ENCODE measurements at regions not wholly inside any gene's neighbourhood (a gene's known extent, or its start where the extent isn't known, plus 50 kb on each side); places are given as distances from the start of the nearest gene placed in this dataset.
"Not testable (repeated sequence)": the region's sequence is repeated elsewhere in the genome, so short reads cannot be mapped to it uniquely, and the experiment has no call there.

DNA sequence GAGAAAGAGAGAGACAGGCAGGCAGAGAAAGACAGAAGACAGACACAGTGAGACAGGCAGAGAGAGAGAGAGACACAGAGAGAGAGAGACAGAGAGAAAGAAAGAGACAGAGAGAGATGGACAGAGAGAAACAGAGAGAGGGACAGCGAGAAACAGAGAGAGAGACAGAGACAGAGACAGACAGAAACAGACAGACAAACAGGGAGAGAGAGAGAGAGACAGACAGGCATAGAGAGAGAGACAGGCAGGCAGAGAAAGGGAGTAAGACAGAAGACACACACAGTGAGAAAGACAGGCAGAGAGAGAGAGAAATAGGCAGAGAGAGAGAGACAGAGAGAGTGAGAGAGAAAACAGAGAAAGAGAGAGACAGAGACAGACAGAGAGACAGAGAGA is 105.3 kb upstream of the ANKRD30BL start:
- no peak overlapping the region for H2AFZ ChIP-seq (ENCODE audit: low read depth, low read length)
- peaks cover 10% of the 10 kb centered on the region for H3K4me1 ChIP-seq (ENCODE audit: insufficient read depth, low read length)
- no peaks in the 10 kb centered on the region for H3K9me3 ChIP-seq (ENCODE audit: low read length)
- no peaks in the 10 kb centered on the region for H3K36me3 ChIP-seq (ENCODE audit: insufficient read depth, low read length)
- no peaks in the 10 kb centered on the region for H3K27me3 ChIP-seq (ENCODE audit: insufficient read depth, low read length)
- H3K4me3 ChIP-seq (ENCODE audit: low read length) = no peak overlapping the region

GRCh38 chr2:132267498-132268283 is 105.9 kb upstream of the ANKRD30BL start:
- H3K4me3 ChIP-seq (ENCODE audit: low read length) = peak overlapping the region; percentile 22
- H3K36me3 ChIP-seq (ENCODE audit: insufficient read depth, low read length); H3K27me3 ChIP-seq (ENCODE audit: insufficient read depth, low read length); H3K9me3 ChIP-seq (ENCODE audit: low read length); H3K4me1 ChIP-seq (ENCODE audit: insufficient read depth, low read length): not testable (repeated sequence)
- peak overlapping the region; percentile 80 for H2AFZ ChIP-seq (ENCODE audit: low read depth, low read length)

GRCh38 chr2:132268284-132268976 is 106.7 kb upstream of the ANKRD30BL start:
- H3K4me1 ChIP-seq (ENCODE audit: insufficient read depth, low read length); H3K27me3 ChIP-seq (ENCODE audit: insufficient read depth, low read length); H3K9me3 ChIP-seq (ENCODE audit: low read length); H3K36me3 ChIP-seq (ENCODE audit: insufficient read depth, low read length): not testable (repeated sequence)
- Histone ChIP-seq H2AFZ (ENCODE audit: low read depth, low read length) (peak overlapping the region; percentile 80), H3K4me3 (ENCODE audit: low read length) (peak overlapping the region; percentile 31)

DNA sequence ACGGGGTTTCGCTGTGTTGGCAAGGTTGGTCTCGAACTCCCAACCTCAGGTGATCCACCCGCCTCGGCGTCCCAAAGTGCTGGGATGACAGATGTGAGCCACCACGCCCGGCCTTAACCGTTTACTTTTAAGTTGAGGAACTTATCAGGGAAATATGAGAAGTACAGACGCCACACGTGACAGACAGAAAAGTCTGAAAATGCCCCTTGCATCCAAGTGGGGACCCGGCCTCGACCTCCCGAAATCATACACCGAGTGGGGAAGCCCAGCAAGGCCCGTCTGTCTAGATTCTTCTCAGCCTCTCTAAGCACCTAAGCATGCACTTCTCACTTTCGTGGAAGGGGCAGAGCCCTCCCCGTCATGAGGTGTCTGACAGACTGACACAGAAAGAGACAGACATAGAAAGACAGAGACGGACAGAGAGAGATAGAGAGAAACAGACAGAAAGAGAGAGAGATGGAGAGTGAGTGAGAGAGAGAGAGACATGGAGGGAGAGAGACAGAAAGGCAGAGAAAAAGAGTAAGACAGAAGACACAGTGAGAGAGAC is 107.3 kb upstream of the ANKRD30BL start:
- no peak overlapping the region for H2AFZ ChIP-seq (ENCODE audit: low read depth, low read length)
- H3K4me1 ChIP-seq (ENCODE audit: insufficient read depth, low read length) = peaks cover 10% of the 10 kb centered on the region
- no peak overlapping the region for H3K4me3 ChIP-seq (ENCODE audit: low read length)
- H3K27me3 ChIP-seq (ENCODE audit: insufficient read depth, low read length) = no peaks in the 10 kb centered on the region
- no peaks in the 10 kb centered on the region for H3K36me3 ChIP-seq (ENCODE audit: insufficient read depth, low read length)
- no peaks in the 10 kb centered on the region for H3K9me3 ChIP-seq (ENCODE audit: low read length)

DNA sequence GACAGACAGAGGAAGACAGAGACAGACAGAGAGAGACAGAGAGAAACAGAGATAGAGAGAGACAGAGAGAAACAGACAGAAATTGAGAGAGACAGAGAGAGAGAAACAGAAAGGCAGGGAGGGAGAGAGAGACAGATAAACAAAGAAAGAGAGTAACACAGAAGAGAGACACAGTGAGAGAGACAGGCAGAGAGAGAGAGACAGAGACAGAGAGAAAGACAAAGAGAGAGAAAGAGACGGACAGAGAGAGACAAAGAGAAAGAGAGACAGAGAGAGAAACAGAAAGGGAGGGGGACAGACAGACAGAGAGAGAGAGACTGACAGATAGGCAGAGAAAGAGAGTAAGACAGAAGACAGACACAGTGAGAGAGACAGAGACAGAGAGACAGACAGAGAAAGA is 108.5 kb upstream of the ANKRD30BL start:
- Histone ChIP-seq H3K4me1 (ENCODE audit: insufficient read depth, low read length) (peaks cover 10% of the 10 kb centered on the region), H3K9me3 (ENCODE audit: low read length) (no peaks in the 10 kb centered on the region), H3K36me3 (ENCODE audit: insufficient read depth, low read length) (no peaks in the 10 kb centered on the region), H3K4me3 (ENCODE audit: low read length) (no peak overlapping the region), H3K27me3 (ENCODE audit: insufficient read depth, low read length) (no peaks in the 10 kb centered on the region), H2AFZ (ENCODE audit: low read depth, low read length) (no peak overlapping the region)

GRCh38 chr2:132270981-132271546 is 109.3 kb upstream of the ANKRD30BL start:
- Histone ChIP-seq H3K4me3 (ENCODE audit: low read length) (no peak overlapping the region), H2AFZ (ENCODE audit: low read depth, low read length) (no peak overlapping the region), H3K9me3 (ENCODE audit: low read length) (no peaks in the 10 kb centered on the region), H3K4me1 (ENCODE audit: insufficient read depth, low read length) (peaks cover 10% of the 10 kb centered on the region), H3K36me3 (ENCODE audit: insufficient read depth, low read length) (no peaks in the 10 kb centered on the region), H3K27me3 (ENCODE audit: insufficient read depth, low read length) (no peaks in the 10 kb centered on the region)

DNA sequence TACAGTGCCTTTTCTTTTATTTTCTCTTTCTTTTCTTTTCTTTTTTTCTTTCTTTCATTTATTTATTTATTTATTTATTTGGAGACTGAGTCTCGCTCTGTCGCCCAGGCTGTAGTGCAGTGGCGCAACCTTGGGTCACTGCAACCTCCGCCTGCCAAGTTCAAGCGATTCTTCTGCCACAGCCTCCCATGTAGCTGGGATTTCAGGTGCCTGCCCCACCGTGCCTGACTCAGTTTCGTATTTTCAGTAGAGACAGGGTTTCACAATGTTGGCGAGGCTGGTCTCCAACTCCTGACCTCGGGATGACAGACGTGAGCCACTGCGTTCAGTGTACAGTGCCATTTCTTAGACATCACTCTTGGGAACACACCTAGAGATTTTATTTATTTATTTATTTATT is 110.0 kb upstream of the ANKRD30BL start:
- not testable (repeated sequence) for H3K36me3 ChIP-seq (ENCODE audit: insufficient read depth, low read length)

GRCh38 chr2:132272713-132273112 is 111.0 kb upstream of the ANKRD30BL start:
- Histone ChIP-seq H3K36me3 (ENCODE audit: insufficient read depth, low read length) (no peaks in the 10 kb centered on the region), H3K9me3 (ENCODE audit: low read length) (no peaks in the 10 kb centered on the region), H3K4me1 (ENCODE audit: insufficient read depth, low read length) (peaks cover 4% of the 10 kb centered on the region), H2AFZ (ENCODE audit: low read depth, low read length) (no peak overlapping the region), H3K27me3 (ENCODE audit: insufficient read depth, low read length) (no peaks in the 10 kb centered on the region), H3K4me3 (ENCODE audit: low read length) (no peak overlapping the region)

More for the DNA sequence above, 110.0 kb upstream of the ANKRD30BL start:
- H3K9me3 ChIP-seq (ENCODE audit: low read length); H3K27me3 ChIP-seq (ENCODE audit: insufficient read depth, low read length); H3K4me3 ChIP-seq (ENCODE audit: low read length); H3K4me1 ChIP-seq (ENCODE audit: insufficient read depth, low read length); H2AFZ ChIP-seq (ENCODE audit: low read depth, low read length): not testable (repeated sequence)

GRCh38 chr2:132273585-132273984 is 111.8 kb upstream of the ANKRD30BL start:
- not testable (repeated sequence) for H3K36me3 ChIP-seq (ENCODE audit: insufficient read depth, low read length); H3K27me3 ChIP-seq (ENCODE audit: insufficient read depth, low read length); H3K4me3 ChIP-seq (ENCODE audit: low read length); H3K9me3 ChIP-seq (ENCODE audit: low read length); H2AFZ ChIP-seq (ENCODE audit: low read depth, low read length); H3K4me1 ChIP-seq (ENCODE audit: insufficient read depth, low read length)

DNA sequence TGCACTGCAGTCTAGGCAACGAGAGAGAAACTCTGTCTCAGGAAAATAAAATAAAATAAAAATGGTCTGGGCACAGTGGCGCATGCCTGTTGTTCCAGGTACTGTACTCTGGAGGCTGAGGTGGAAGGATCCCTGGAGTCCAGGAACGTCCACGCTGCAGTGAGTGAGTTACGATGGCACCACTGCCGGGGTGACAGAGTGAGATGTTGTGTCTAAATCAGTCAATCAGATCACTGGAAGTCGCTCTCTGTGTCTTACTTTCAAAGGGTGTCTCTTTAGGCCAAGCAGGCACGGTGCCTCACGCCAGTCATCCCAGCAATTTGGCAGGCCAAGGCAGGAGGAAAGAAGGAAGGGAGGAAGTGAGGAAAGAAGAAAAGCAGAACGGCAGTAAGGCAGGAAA is 112.2 kb upstream of the ANKRD30BL start:
- Histone ChIP-seq H3K4me1 (ENCODE audit: insufficient read depth, low read length) (no peaks in the 10 kb centered on the region), H3K27me3 (ENCODE audit: insufficient read depth, low read length) (no peaks in the 10 kb centered on the region), H3K4me3 (ENCODE audit: low read length) (no peak overlapping the region), H3K36me3 (ENCODE audit: insufficient read depth, low read length) (no peaks in the 10 kb centered on the region), H2AFZ (ENCODE audit: low read depth, low read length) (no peak overlapping the region), H3K9me3 (ENCODE audit: low read length) (peaks cover 2% of the 10 kb centered on the region)

DNA sequence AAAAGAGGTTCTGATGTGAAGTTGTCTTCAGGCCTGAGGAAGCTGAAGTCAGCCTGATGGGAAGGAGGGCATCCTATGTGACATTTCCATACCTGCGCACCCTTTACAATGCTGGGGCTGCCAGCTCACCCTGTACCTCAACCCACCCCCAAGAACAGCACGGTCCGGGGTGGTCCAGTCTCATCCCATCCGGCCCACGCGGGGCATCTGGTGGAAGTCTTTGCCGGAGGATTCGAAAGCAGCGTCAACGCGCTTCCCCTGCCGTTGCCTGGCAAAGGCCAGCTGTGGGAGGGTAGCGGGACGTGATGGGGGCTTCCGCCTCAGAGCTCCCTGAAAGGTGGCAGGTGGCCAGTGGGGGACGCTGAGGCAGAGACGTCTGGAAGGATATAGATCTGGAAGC is 113.6 kb upstream of the ANKRD30BL start:
- Histone ChIP-seq H3K4me1 (ENCODE audit: insufficient read depth, low read length) (no peaks in the 10 kb centered on the region), H3K4me3 (ENCODE audit: low read length) (no peak overlapping the region), H3K36me3 (ENCODE audit: insufficient read depth, low read length) (no peaks in the 10 kb centered on the region), H2AFZ (ENCODE audit: low read depth, low read length) (no peak overlapping the region), H3K27me3 (ENCODE audit: insufficient read depth, low read length) (no peaks in the 10 kb centered on the region), H3K9me3 (ENCODE audit: low read length) (peaks cover 4% of the 10 kb centered on the region)

GRCh38 chr2:132276571-132276981 is 114.8 kb upstream of the ANKRD30BL start:
- Histone ChIP-seq H3K4me1 (ENCODE audit: insufficient read depth, low read length) (no peaks in the 10 kb centered on the region), H3K36me3 (ENCODE audit: insufficient read depth, low read length) (no peaks in the 10 kb centered on the region), H3K4me3 (ENCODE audit: low read length) (no peak overlapping the region), H2AFZ (ENCODE audit: low read depth, low read length) (no peak overlapping the region), H3K9me3 (ENCODE audit: low read length) (peaks cover 4% of the 10 kb centered on the region), H3K27me3 (ENCODE audit: insufficient read depth, low read length) (no peaks in the 10 kb centered on the region)

- H2AFZ ChIP-seq (ENCODE audit: low read depth, low read length) = no peak overlapping the region
- H3K9me3 ChIP-seq (ENCODE audit: low read length) = peaks cover 4% of the 10 kb centered on the region
- H3K36me3 ChIP-seq (ENCODE audit: insufficient read depth, low read length) = no peaks in the 10 kb centered on the region
- no peaks in the 10 kb centered on the region for H3K4me1 ChIP-seq (ENCODE audit: insufficient read depth, low read length)
- H3K27me3 ChIP-seq (ENCODE audit: insufficient read depth, low read length) = no peaks in the 10 kb centered on the region
- no peak overlapping the region for H3K4me3 ChIP-seq (ENCODE audit: low read length)
Observed at GRCh38 chr2:132278267-132278666, 116.5 kb upstream of the ANKRD30BL start.
